GM19455 (cell line): ENCODE measurements at regions not wholly inside any gene's neighbourhood (a gene's known extent, or its start where the extent isn't known, plus 50 kb on each side); places are given as distances from the start of the nearest gene placed in this dataset.

Experiments
- ATAC-seq: cut with Tn5 transposase; IDR thresholded peaks from one replicate; pipeline ENCODE4 v1.9.1; 2021; ENCODE audit not compliant: unreplicated experiment

DNA sequence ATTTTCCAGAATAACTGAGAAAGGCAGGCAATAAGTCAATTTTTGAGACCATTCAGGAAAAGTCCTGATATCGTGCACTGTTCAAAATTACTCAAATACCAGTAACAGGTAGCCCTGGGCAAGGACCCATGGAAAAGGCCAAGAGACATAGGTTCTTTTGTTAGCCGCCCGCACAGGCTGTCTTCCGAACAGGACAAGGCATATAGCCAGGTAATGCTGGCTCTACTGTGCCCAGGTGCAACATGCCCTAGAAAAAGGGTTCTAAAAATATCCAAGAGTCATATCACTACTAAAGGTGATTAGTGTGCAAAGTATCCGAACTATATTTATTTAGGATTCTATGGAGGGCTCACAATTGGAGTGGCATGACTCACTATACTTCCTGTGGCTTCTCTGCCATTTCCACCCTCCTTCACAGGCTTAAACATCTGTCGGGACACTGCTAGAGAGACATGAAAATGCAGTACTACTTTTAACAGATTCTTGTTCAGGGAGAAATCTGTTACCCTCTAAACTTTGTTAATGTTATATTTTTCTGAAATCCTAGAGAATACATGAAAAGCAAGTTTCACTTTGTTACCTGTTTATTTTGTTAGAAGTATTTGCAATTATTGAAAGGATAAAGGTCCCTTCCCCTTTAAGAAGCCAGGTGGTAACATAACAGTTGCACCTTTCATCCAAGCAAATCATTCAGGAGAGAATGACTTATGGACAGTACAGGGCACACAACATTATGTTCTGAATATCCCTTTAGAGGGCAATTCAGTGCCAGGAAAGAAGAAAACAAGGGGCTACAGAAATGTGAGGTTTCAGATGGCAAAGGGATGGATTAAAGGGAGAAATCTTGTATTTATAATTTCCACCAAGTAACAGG, 293.3 kb upstream of the THBS1 start:
- no peak for ATAC-seq

DNA sequence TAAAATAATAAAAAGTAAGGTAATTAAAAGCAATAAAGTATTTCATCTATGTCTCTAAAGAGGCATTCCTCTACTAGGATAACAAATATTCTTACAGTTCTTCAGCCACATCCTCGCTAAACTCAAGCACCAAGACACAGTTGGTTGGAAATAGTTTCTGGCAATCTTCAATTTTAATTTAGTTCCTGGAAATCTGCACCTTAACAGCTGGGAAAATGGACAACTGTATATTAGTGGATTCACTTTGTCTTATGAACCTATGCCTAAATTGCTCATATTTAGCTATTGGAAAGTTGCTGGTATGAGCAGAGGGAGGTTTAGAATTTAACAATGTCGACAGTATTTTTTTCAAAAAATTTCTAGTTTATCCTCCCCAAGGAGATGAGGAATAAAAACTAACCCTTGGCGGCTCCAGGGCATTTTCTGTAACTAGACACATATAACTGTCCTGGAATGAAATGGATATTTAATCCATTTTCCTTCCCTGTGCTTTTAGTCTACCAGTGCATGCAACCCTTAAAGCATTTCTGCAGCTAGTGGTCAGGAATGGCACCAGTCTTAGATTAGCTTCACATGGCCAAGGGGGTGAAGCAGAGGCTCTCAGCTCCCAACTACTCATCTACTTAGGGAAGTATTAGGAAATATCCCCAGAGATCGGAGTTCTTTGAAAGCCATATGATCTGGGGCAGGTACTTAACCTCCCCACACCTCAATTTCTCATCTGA, 290.0 kb upstream of the THBS1 start:
- no peak for ATAC-seq

DNA sequence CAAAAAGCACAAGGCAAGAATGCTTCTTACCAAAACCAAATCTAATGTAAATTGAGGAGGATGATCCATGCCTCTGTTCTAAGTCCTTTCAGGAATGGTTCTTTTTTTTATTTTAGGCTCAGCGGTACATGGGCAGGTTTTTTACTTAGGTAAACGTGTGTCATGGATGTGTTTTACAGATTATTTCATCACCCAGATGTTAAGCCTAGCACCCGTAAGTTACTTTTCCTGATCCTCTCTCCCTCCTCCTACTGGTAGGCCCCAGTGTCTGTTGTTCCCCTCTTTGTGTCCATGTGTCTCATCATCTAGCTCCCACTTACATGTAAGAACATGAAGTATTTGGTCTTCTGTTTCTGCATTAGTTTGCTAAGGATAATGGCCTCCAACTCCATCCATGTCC, 289.2 kb upstream of the THBS1 start:
- no peak for ATAC-seq

DNA sequence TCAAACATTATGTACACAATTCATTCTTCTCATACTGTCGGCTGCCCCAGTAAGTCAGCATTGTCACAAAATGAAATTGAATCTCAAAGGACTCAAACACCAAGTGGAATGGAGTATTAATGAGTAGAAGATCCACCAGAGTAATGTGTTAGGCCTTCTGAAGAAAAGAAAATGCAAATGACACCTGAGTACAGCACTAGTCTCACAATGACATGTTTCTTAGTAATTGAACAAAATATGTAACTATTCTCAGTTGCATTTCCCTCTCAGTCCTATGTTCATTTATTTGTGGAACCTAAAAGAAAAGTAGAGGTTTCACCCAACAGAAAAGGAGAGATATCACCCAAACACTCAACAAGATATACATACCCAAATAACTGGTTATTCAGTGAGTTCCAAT, 283.9 kb upstream of the THBS1 start:
- ATAC-seq, result no peak

DNA sequence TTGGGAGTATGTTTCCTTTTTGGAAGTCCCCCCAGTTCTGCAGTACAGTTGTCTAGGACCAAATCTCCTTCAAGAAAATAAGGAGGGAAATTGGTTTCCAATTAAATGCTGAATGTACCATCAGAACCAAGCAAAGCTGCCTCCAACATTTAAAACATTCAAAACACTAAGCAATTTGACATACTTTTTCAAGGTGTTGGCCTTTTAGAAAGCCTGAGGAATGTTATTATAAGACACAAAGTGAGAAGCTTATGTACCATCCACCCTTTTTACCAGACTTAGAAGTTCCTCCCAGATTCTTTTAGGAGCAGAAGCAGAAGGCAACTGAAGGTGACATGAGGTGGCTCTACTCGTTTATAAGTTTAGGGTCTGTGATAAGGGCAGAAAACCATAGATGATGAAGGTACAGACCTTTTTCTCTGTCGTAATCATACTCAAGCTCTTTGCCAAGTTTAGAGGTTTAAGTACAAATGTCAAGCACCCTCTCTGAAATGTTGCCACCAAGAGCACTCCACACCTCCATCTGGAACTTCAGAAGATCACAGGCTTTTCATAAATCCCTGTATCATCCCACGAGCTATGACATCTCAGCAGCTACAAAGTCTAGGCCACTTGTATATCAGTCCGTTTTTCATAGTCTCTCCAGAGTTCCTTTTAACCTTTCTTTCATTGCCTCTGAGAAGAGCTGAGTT, 282.5 kb upstream of the THBS1 start:
- no peak for ATAC-seq

DNA sequence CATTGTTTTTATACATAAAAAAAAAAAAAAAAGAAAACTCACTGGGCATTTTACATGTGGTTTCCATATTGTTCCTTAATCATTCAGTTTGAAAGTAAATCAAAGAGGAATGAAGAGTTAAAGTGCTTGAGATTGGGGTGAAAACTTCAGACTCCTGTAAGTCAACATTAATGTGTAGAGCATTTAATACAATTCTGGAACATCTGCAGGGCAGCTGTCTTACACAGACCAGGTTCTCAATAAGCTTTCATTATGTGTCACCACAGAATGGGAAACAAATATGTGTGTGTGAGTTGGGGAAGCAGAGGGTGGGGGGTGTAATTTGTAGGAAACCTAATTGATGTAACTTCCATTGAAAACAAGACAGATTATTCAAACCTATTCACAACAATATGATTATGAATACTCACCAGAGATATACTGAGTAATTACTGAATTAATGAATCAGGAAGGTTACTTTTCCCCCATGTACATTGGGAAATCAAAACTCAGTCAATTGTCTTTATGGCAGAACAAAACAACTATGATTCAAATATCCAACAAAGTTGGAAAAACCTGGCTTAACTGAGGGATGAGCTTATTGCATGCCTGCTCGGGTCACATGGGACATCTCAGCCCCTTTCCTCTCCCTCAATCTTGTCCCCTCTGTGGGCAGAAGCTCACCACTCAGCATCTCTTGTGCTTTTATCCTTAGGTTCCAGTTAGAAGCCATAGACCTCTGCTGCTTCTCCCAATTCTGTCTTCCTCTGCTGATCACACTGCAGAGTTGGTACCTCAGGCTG, 281.2 kb upstream of the THBS1 start:
- no peak for ATAC-seq

DNA sequence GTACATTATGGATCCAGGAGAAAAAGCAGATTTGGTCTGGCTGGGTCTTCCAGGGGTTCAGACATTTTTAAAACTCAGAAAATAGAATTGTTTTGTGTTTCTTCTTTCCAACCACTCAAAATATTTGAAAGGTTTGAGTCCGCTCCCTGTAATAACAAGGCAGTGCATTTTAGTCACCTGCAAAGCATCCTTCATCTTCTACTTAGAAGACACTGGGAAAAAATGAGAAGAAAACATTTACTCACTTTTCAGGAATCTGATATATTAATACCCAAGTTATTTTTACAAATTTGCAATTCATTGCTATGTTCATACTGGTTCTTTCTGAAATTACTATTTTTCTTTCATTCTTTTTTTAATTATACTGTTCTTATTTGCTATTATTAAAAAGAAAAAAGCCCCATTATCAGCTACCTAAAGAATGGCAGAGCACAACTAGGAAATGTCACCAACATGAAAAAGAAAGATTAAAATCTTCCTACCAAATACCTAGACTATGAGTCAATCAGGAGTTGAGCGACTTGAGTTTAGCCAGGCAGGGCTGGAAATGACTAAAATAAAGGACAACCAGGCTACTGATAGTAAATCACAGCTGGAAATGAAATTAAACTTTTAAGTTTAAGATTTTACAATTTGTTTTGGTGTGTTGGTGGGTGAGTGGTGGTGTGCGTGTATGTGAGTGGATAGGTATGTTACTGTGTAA, 280.3 kb upstream of the THBS1 start:
- no peak for ATAC-seq

DNA sequence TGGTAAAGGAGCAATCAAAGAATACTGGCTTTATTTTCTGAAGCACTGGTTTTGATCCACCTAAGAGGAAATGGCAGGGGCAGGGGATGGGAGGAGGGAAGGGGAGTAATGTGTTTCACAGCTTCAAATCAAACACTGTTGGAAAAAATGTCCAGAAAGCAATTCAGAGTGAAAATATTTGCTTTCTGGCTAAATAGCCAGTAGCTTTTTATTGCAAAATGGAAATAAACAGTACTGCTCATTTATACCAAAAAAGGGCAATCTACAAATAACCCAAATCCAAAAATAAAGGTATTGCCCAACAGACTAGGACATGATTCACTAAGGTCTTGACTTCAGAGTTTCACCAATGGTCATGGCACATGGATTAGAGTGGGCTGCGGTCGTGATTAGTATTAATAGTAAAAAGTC, 279.3 kb upstream of the THBS1 start:
- ATAC-seq, result no peak

DNA sequence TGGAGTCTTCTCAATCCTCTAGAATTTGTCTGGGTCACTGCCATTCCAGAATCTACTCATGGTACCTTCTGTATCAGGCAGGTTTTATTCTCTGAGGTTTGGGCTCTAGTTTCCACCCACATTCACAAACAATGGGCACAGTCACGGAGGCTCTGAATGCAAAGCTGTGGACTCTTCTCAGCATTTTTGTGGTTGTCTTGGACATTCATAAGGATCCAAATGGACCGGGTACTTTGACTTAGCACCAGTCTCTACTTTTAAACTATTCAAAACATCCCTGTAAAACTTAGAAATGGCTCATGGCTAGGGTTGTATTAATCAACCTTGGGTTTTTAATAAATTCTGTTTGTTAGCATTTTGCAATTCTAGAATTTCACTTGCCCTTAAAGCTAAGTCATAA, 277.9 kb upstream of the THBS1 start:
- no peak for ATAC-seq

DNA sequence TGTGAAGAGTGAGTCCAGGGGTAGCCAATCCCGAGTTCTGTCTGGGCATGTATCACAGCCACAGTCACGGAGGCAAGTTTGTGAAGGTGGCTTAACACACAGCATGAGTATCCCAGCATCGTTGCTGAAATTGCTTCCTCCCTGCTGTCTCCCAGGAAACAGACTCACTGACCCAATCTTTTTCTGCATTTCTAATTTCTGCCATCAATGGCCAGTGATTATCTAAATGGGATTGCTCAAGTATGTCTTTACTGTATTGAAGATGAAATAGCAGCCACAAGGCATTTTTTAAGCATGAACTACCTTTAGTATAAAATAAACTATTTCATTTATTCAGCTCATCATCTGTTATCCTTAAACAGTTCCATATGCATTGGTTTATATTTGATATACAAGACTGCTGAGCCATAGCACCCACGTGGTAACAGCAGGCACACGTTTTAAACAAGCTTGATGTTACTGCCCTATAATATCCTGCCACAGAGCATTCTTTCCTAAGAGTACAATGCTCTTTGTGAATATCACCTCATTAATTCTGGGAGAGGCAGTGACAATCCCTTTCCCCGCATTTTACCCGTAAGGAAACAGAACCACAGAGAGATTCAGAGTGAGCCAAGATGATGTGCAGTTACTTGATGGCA, 276.6 kb upstream of the THBS1 start:
- no peak for ATAC-seq

DNA sequence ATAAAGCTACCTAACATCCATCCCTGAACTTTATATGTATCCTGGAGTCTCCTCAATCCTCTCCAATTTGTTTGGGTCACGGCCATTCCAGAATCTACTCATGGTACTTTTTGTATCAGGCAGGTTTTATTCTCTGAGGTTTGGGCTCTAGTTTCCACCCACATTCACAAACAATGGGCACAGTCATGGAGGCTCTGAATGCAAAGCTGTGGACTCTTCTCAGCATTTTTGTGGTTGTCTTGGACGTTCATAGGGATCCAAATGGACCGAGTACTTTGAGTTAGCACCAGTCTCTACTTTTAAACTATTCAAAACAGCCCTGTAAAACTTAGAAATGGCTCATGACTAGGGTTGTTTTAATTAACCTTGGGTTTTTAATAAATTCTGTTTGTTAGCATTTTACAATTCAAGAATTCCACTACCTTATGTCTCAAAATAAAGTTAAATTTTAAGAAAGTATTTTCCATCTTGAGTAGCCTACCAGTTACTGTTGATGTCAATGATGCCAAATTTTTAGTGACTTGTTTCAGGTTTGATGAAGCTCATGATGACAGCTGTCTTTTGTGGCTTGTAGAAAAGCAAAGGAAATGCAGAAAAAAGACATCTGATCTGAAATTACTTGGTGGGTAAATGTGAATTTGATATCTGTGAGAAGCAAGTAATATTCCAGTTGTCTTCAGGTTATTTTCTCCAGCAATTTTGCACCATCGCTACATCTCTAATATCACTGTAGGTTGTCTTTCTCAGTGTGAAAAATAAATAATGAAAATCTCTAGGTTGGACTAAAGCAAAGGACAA, 275.7 kb upstream of the THBS1 start:
- ATAC-seq, result no peak

DNA sequence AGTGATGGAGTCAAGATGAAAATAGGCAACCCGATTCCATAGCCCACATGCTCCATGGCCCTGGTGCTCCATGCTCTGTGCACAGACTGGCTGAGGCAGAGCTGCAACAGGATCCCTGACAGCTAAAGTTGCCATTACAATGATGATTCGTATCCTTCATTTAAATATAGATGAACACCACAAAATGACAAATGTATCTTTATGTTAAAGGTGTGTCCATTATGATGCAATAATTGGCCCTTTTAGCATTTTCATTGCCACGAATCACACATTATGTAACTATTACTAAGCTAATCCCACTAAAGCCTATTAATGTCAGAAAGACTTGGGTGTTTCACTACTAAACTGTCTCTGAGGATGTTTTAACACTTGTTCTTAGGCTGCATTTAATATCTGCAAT, 270.2 kb upstream of the THBS1 start:
- ATAC-seq, result no peak

DNA sequence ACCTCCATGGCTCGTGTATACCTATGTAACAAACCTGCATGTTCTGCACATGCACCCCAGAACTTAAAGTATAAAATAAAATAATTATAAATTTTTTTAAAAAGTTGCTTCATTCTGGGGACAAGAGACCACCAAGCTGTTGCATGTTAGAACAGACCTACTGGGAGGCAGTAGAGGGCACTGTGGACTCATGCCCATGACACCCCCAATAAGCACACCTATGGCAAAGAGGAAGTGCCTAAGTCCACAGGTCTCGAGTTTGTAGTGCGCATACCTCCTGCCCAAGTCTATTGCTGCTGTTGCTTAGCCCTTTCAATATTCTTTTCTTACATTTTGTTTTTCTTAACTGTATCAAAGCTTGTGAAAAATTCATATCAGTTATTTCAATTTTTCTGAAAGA, 267.9 kb upstream of the THBS1 start:
- no peak for ATAC-seq

DNA sequence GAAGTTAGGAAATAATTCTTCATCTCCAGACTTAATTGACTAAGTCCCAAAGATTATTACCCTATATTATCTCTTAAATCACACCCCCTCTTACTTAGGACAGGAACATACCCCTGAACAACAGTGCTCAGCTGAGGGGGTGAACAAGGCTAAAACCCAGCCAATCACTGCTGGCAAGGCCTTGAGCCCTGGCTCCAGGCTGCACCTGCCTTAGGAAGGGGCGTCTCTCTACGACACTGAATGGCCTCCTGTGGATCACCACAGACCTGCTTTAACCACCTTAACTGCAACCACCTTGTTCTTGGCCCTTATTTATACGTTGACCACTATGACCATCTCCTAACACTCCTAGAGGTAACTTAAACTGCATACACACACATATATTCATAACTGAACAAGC, 267.4 kb upstream of the THBS1 start:
- ATAC-seq, result no peak

DNA sequence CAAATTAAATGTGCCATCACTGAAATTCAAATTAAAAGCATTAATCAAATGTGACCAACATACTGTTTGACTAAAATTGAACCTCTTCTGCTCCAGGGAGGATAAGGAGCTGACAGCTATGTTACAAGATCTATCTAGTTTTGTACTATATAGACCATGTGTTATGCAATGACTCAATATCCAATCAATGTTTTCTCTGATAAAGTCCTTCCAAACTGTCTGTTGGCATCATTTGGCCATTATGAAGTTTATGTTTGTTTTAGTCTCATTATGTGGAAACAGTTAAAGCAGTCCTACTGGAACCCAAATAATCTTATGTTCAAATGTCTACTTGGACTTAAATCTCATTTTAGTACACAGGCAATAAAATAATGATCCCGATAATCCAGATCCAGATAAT, 267.0 kb upstream of the THBS1 start:
- ATAC-seq, result no peak

DNA sequence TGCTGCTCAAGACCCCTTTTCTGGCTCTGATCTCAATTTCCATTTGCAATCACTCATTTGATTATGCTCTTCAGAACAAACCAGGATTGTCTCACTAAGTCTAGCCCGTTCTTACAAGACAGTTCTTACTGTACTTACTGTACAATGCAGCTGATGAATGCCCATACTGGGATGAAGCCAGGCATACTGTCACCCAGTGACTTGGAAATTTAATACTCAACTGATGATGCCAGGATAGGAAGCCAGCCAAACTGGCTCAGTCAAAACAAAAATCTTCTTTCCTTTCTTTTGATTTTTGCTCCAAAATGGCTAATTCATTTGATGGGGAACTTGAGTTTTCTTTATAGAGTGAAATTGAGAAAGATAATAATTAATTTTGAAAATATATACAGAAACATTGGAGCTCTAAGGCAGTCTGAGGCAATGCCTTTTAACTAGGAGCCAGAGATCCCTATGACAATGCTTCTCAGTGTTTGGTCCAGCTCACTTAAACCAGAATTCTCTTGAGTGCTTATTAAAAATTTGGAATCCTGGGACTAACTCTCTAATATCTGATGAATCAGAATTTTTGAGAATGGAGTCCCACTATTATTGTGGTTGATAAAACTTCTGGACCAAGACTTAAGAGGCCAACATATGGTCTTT, 265.6 kb upstream of the THBS1 start:
- no peak for ATAC-seq

DNA sequence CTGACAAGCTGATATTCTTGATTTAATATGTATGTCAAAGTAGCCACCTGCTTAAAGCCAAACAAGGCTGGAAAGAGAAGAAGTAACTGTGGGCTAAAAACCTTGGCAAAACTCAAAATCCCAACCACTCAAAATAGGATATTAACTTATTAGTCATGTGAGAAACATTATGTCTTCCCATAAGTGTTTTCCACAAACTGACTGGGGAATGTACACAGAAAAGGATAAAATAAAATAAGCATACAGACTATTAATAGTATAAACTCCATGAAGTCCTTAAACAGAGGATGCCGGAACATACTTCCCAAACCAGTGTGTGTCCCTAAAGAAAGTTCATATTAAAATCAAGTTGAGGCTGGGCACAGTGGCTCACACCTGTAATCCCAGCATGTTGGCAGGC, 263.7 kb upstream of the THBS1 start:
- ATAC-seq, result no peak

DNA sequence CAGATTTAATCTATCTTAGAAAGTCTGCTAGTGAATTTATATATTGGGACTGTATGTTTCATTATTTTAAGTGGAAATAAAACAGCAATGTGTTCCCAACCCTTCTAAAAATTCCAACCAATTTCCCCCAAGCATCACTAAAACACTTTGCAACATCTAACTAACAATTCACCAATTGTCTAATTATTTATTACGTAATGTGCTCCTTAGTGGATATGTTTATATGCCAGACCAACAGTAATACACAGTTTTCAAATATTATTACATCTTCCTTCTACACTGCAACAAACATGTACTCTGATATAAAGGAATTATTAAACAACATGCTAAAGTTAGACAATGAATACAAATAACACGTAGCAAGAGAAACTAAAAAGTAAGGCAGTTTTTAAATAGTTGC, 262.6 kb upstream of the THBS1 start:
- no peak for ATAC-seq

DNA sequence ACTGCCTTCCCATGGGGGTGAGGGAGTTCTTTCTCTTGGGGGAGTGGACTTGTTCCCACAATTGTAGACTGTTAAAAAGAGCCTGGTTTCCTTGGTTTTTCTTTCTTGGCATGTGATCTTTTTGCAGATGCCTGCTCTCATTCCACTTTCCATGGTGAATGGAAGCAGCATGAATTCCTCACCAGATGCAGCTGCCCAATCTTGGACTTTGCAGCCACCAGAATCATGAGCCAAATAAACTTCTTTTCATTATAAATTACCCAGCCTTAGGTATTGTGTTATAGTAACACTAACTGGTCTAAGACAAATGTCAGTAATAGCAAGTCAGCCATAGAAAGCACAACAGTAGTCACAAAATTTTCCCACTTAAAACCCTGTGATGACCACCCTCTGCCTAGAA, 260.5 kb upstream of the THBS1 start:
- ATAC-seq, result no peak
